Sigmoid colon (tissue), 4 donors: ENCODE measurements at regions not wholly inside any gene's neighbourhood (a gene's known extent, or its start where the extent isn't known, plus 50 kb on each side); places are given as distances from the start of the nearest gene placed in this dataset.

Source experiments
- CTCF ChIP-seq, 4 experiments: fragments of 450-650 bp in 3 of 4; fragments of 200-600 bp in 1 of 4; IDR thresholded peaks; one replicate each; pipeline ENCODE4 v1.5.1; 2016 to 2019; ENCODE audit warnings: antibody characterized with exemption in 4 of 4, mild to moderate bottlenecking in 3 of 4, moderate library complexity in 2 of 4
- EP300 ChIP-seq, 4 donors: sonication (generic); formaldehyde crosslinking; IDR thresholded peaks; one replicate each; pipeline ENCODE4 v1.6.1; 2017; ENCODE audit warnings: antibody characterized with exemption in 4 of 4
- POLR2A ChIP-seq, 2 donors: fragments of 450-650 bp; IDR thresholded peaks; one replicate each; pipeline ENCODE4 v1.6.1; 2016; ENCODE audit warnings: antibody characterized with exemption in 2 of 2, mild to moderate bottlenecking in 2 of 2, moderate library complexity in 2 of 2
- POLR2AphosphoS5 ChIP-seq, 4 donors: sonication (generic); formaldehyde crosslinking; IDR thresholded peaks; one replicate each; pipeline ENCODE4 v1.6.1; 2017; ENCODE audit warnings: antibody characterized with exemption in 4 of 4

DNA sequence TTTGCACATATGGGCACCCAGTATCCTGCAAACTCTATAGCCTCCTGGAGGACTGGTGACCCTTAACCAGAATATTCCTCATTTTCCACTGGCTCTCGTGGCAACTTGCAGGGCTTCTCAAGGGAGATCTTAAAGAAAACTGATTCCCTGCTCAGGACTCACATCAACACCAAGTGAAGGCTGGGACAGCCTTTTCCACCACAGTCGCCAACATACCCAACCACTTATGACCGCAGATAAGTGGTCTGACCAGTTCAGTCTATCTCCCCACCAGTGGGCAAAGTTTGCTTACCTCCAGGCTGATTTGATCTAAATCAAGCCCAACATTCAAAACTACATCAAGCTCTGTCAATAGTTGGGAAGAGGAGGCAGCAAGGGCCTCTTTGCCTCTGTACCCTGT lies 289.3 kb upstream of the GATB start:
- no peak for TF ChIP-seq CTCF (IDR thresholded peaks at IDR 0.05)
- TF ChIP-seq POLR2AphosphoS5 (IDR thresholded peaks at IDR 0.05) = no peak
- TF ChIP-seq EP300 (IDR thresholded peaks at IDR 0.05) = no peak
- no peak for TF ChIP-seq POLR2A (IDR thresholded peaks at IDR 0.05)
